AG04449 (cell line): ENCODE measurements at regions not wholly inside any gene's neighbourhood (a gene's known extent, or its start where the extent isn't known, plus 50 kb on each side); places are given as distances from the start of the nearest gene placed in this dataset.
"Not testable (repeated sequence)": the region's sequence is repeated elsewhere in the genome, so short reads cannot be mapped to it uniquely, and the experiment has no call there.

Experiments
- CTCF ChIA-PET: fragments of 350-600 bp; formaldehyde crosslinking; extraction: SDS; loops from one replicate; lab custom pipeline; 2021; ENCODE audit warnings: antibody characterized with exemption; lab: Yijun Ruan, JAX
- POLR2A ChIA-PET: fragments of 400-600, 350-600 bp; formaldehyde crosslinking; extraction: SDS; loops from one replicate; lab custom pipeline; 2020; ENCODE audit warnings: antibody characterized with exemption, inconsistent platforms; lab: Yijun Ruan, JAX
- DNase-seq: peaks from one replicate; pipeline ENCODE4 v3.0.0-alpha.2; 2010; ENCODE audit warnings: low read depth, low spot score
- H3K4me3 ChIP-seq: 2 replicates; pipeline ENCODE4 v1.5.1; 2011; ENCODE audit warnings: low read depth, mild to moderate bottlenecking, control low read depth, low read length
- CTCF ChIP-seq: IDR thresholded peaks from one replicate; pipeline ENCODE4 v1.5.1; 2011; ENCODE audit warnings: mild to moderate bottlenecking, moderate library complexity, low read length, control low read depth, inconsistent platforms; ENCODE audit not compliant: insufficient read depth; ENCODE audit errors: missing control alignments

GRCh38 chr1:234893725-234894630 is 234.7 kb downstream of the TOMM20 start:
- no peak overlapping the region for H3K4me3 ChIP-seq
- DNase-seq, result no peak
- no peak for TF ChIP-seq CTCF
- CTCF ChIA-PET, result interaction anchor here (0.6 to 1.2 kb wide), 4 partner anchors 8 to 436 kb away, joined by 3 read pairs; no protein-coding TSS in a partner anchor
- POLR2A ChIA-PET, result no interaction called here

DNA sequence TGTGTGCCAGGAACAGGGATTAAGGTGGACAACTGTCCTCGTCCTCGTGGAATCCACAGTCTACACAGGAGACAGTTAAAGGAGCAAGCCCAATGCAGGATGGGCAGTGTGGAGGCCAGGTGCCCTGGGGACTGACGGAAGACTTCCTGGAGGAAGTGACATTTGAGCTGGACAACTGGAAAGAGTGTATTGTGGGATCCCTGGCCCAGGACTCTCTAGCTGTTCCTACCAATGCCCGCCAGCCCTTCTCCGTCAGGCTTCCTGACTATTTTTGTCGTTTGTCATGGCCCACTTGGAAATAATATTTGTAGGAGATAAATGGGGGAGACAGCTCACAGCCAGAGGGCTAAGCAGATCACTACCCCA is 235.3 kb downstream of the TOMM20 start:
- DNase-seq, result no peak
- POLR2A ChIA-PET, result no interaction called here
- CTCF ChIA-PET, result no interaction called here
- no peak for TF ChIP-seq CTCF
- no peak overlapping the region for H3K4me3 ChIP-seq

- TF ChIP-seq CTCF, result no peak
- POLR2A ChIA-PET, result no interaction called here
- CTCF ChIA-PET, result no interaction called here
- H3K4me3 ChIP-seq, result no peak overlapping the region
- no peak for DNase-seq
Observed at GRCh38 chr1:234892642-234893041, 236.0 kb downstream of the TOMM20 start.

- no peak for DNase-seq
- ChIA-PET POLR2A (no interaction called here), CTCF (interaction anchor here (1.0 kb wide), 1 partner anchor 20 kb away, joined by 3 read pairs; no protein-coding TSS in a partner anchor)
- TF ChIP-seq CTCF, result no peak
- no peak overlapping the region for H3K4me3 ChIP-seq
Observed at GRCh38 chr1:234891427-234891826, 237.2 kb downstream of the TOMM20 start.

DNA sequence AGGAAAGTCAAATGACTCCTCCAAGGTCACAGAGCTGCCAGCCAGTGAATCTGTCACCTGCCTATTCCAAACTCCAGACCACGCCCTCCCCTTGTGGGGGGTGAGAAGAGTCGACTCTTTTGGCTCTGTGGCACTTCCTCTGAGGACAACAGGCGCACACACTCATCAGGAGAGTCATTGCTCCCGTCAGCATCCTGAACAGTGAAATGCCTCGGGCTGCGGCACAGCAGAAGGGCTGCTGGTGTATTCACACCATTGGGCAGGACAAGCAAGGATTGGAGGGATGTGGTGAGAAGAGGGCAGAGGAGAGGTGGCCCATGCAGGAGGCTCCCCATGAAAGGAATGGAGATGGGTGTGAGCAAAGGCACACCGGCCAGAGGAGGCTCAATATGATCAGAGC is 239.0 kb downstream of the TOMM20 start:
- POLR2A ChIA-PET, result no interaction called here
- CTCF ChIA-PET, result no interaction called here
- no peak for TF ChIP-seq CTCF
- DNase-seq, result no peak
- H3K4me3 ChIP-seq, result no peak overlapping the region

- ChIA-PET CTCF (interaction anchor here (0.7 kb wide), 1 partner anchor 12 kb away, joined by 3 read pairs; no protein-coding TSS in a partner anchor), POLR2A (interaction anchor here (0.6 kb wide), 1 partner anchor 38 kb away, joined by 3 read pairs; no protein-coding TSS in a partner anchor)
- not testable (repeated sequence) for H3K4me3 ChIP-seq, DNase-seq
Observed at GRCh38 chr1:234888247-234888646, 240.4 kb downstream of the TOMM20 start.
